RWPE1 (cell line): ENCODE measurements at regions not wholly inside any gene's neighbourhood (a gene's known extent, or its start where the extent isn't known, plus 50 kb on each side); places are given as distances from the start of the nearest gene placed in this dataset.
"Not testable (repeated sequence)": the region's sequence is repeated elsewhere in the genome, so short reads cannot be mapped to it uniquely, and the experiment has no call there.

Experiments
- CTCF ChIA-PET: fragments of 350-600 bp; sonication (Branson Sonifier 250); formaldehyde crosslinking; extraction: SDS; loops from one replicate; lab custom pipeline; 2021; lab: Yijun Ruan, JAX
- POLR2A ChIA-PET: fragments of 400-600 bp; formaldehyde crosslinking; extraction: SDS; loops from one replicate; lab custom pipeline; 2020; ENCODE audit warnings: antibody characterized with exemption; ENCODE audit not compliant: low non-redundant PET; lab: Yijun Ruan, JAX
- DNase-seq: peaks from one replicate; pipeline ENCODE4 v3.0.0; 2012; ENCODE audit warnings: low spot score
- H3K27ac ChIP-seq: fragments of 450-650 bp; 2 replicates; pipeline ENCODE4 v1.5.1; 2017
- TF ChIP-seq, protein P1 (sequence below): fragments of 450-650 bp; conservative IDR thresholded peaks from 2 replicates; pipeline ENCODE4 v1.5.1; 2017; ENCODE audit warnings: low read depth, mild to moderate bottlenecking

DNA sequence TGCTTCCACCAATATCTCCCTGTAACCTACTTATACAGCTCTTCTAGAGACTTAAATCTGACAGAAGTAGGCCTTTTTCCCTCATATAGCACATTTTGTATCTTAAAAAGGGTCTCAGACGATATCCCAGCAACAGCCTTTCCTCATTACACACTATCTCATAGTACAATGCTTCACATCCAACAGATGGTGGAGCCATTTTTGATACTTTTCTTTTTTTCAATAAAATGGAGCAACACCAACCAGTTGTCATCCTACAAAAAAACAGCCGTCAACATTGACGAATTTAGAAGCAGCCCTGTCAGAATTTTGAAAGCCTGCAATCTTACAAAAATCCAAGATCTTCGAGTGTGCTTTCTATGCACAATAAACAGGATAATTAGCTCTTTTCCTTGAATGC lies 145.9 kb upstream of the NEBL start:
- ChIA-PET POLR2A (no interaction called here), CTCF (no interaction called here)
- TF ChIP-seq, protein P1, sequence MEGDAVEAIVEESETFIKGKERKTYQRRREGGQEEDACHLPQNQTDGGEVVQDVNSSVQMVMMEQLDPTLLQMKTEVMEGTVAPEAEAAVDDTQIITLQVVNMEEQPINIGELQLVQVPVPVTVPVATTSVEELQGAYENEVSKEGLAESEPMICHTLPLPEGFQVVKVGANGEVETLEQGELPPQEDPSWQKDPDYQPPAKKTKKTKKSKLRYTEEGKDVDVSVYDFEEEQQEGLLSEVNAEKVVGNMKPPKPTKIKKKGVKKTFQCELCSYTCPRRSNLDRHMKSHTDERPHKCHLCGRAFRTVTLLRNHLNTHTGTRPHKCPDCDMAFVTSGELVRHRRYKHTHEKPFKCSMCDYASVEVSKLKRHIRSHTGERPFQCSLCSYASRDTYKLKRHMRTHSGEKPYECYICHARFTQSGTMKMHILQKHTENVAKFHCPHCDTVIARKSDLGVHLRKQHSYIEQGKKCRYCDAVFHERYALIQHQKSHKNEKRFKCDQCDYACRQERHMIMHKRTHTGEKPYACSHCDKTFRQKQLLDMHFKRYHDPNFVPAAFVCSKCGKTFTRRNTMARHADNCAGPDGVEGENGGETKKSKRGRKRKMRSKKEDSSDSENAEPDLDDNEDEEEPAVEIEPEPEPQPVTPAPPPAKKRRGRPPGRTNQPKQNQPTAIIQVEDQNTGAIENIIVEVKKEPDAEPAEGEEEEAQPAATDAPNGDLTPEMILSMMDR = no peak
- H3K27ac ChIP-seq = no peak overlapping the region
- no peak for DNase-seq

DNA sequence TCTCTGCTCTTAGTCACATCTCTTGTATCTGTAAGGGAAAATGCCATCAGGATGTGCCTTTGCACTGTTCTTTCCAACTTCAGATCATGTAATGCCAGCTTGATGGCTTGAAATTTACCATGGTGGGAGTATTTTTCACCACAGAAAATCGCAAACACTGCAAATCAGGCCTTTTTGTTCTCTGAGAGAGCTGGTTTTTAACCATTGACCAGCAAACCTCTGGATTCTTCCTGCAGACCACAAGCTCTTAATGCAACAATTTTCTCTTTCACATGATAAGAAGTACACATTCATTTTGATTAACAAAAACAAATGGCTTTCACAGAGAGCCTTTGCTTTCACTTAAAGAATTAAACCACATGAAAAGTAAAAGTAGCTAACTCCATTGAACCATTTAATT lies 145.4 kb upstream of the NEBL start:
- no peak for DNase-seq
- CTCF ChIA-PET = no interaction called here
- H3K27ac ChIP-seq = no peak overlapping the region
- POLR2A ChIA-PET = no interaction called here
- TF ChIP-seq, protein P1 = no peak

DNA sequence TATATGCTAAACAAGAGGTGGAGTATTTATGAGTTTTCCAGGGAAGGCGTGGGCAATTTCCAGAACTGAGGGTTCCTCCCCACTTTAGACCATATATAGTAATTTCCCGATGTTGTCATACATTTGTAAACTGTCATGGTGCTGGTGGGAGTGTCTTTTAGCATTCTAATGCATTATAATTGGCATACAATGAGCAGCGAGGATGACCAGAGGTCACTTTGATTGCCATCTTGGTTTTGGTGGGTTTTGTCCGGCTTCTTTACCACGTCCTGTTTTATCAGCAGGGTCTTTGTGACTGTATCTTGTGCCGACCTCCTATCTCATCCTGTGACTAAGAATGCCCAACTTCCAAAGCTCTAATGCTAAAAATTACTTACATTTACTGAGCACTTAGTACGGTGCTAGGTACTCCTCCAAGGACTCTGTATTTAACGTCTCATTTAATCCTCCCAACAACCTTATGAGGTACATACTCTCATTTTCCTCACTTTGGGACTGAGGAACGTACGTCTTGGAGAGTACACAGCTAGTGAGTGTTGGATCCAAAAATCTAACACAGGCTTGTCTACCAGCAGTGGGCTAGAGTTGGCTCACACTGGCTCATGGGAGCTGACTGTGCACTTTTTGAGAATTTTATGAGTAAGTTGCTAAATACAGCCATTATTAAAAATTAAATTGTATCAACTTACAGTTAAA lies 144.8 kb upstream of the NEBL start:
- no peak for DNase-seq
- CTCF ChIA-PET = no interaction called here
- TF ChIP-seq, protein P1 = no peak
- POLR2A ChIA-PET = no interaction called here
- no peak overlapping the region for H3K27ac ChIP-seq

DNA sequence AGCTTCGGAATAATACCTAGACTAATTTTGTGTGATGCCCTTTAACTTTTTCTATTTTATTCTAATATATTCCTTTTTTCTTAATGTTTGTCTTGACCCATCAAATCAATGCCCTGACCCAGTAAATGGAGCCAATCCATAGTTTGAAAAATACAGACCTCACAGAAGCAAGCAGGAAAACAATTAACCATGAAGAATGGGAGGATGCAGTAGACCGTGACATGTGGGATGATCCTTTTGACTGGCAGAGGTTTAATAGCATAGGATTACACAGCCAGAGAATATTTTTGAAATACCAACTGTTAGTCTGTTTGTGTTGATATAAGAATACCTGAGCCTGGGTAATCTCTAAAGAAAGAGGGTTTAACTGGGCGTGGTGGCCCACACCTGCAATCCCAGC lies 142.6 kb upstream of the NEBL start:
- CTCF ChIA-PET = interaction anchor here (0.7 kb wide), 1 partner anchor 494 kb away, joined by 3 read pairs; the partner anchor contains the start of gene MLLT10
- no peak for DNase-seq
- TF ChIP-seq, protein P1 = no peak
- POLR2A ChIA-PET = no interaction called here
- H3K27ac ChIP-seq = no peak overlapping the region

DNA sequence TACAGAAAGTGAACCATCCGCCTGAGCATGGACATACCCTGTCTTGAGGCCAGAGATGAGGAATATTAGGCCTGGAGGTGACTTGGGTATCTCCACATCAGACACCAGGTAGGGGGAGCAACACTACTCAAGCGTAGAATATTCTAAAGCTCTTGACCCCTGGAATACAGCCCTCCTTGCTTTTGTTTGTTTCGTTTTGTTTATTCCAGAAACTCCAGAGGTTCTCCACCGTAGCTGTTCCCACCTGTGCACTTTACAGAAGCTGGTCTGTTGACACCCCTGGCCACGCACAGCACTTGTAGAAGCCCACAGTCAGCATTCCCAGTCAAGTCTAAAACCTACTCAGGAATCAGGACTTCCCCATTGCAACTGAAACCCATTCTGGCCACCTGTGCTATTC lies 139.6 kb upstream of the NEBL start:
- TF ChIP-seq, protein P1 = no peak
- POLR2A ChIA-PET = no interaction called here
- CTCF ChIA-PET = no interaction called here
- H3K27ac ChIP-seq = no peak overlapping the region
- DNase-seq = no peak

DNA sequence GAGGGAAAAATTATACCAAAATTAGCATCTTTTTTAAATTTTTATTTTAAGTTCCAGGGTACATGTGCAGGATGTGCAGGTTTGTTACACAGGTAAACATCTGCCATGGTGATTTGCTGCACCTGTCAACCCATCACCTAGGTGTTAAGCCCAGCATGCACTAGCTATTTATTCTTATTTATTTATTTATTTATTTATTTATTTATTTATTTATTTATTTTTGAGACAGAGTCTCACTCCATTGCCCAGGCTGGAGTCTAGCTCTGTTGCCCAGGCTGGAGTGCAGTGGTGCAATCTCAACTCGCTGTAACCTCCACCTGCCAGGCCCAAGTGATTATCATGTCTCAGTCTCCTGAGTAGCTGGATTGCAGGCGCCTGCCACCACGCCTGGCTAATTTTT lies 137.7 kb upstream of the NEBL start:
- POLR2A ChIA-PET, CTCF ChIA-PET, DNase-seq, H3K27ac ChIP-seq: not testable (repeated sequence)

DNA sequence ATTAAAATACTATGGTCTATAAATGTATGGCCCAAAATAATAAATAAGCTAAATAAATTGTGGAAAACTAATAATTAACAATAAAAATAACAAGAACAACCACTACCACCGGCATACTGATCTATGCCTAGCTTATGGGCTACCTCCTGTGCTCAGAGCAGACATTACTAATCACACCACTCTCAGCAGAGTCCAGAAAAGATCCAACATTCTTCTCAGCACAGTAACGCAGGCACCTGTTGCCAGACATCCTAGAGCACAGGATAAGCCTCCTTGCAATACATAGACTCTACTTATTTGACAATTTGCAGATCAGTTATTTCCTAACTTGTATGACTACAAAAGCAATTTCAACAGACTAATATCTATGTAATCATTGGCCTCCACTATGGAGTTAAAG lies 137.1 kb upstream of the NEBL start:
- no peak for DNase-seq
- ChIA-PET CTCF (interaction anchor here (0.6 kb wide), 1 partner anchor 62 kb away, joined by 3 read pairs; no protein-coding TSS in a partner anchor), POLR2A (no interaction called here)
- TF ChIP-seq, protein P1 = no peak
- H3K27ac ChIP-seq = no peak overlapping the region
